GM20431 (cell line): ENCODE measurements at regions not wholly inside any gene's neighbourhood (a gene's known extent, or its start where the extent isn't known, plus 50 kb on each side); places are given as distances from the start of the nearest gene placed in this dataset.

Experiments
- in situ Hi-C: fragments of 300-500 bp; cut with MseI, MboI; formaldehyde crosslinking; loops from one replicate; pipeline ENCODE4 v1.15.0; 2020; ENCODE audit warnings: low sequenced_read_pairs; ENCODE audit not compliant: unreplicated experiment

GRCh38 chr3:70603103-70603502, 290.7 kb upstream of the MDFIC2 start:
- in situ Hi-C loops: no loop called here

GRCh38 chr3:70597312-70597711, 284.9 kb upstream of the MDFIC2 start:
- in situ Hi-C loops: no loop called here

- in situ Hi-C loops: no loop called here
Observed at GRCh38 chr3:70583682-70584081, 271.2 kb upstream of the MDFIC2 start.

GRCh38 chr3:70582803-70583202, 270.4 kb upstream of the MDFIC2 start:
- in situ Hi-C loops: no loop called here

- in situ Hi-C loops: no loop called here
Observed at GRCh38 chr3:70580021-70580420, 267.6 kb upstream of the MDFIC2 start.

- in situ Hi-C loops: no loop called here
Observed at GRCh38 chr3:70571696-70572095, 259.3 kb upstream of the MDFIC2 start.

GRCh38 chr3:70570584-70570983, 258.1 kb upstream of the MDFIC2 start:
- in situ Hi-C loops: no loop called here

- in situ Hi-C loops: no loop called here
Observed at GRCh38 chr3:70568626-70569025, 256.2 kb upstream of the MDFIC2 start.

- in situ Hi-C loops: no loop called here
Observed at GRCh38 chr3:70565861-70566260, 253.4 kb upstream of the MDFIC2 start.

GRCh38 chr3:70564552-70564951, 252.1 kb upstream of the MDFIC2 start:
- in situ Hi-C loops: no loop called here

GRCh38 chr3:70561796-70562195, 249.4 kb upstream of the MDFIC2 start:
- in situ Hi-C loops: no loop called here

GRCh38 chr3:70558956-70559355, 246.5 kb upstream of the MDFIC2 start:
- in situ Hi-C loops: no loop called here

- in situ Hi-C loops: no loop called here
Observed at GRCh38 chr3:70557976-70558375, 245.5 kb upstream of the MDFIC2 start.

GRCh38 chr3:70556056-70556455, 243.6 kb upstream of the MDFIC2 start:
- in situ Hi-C loops: no loop called here

- in situ Hi-C loops: no loop called here
Observed at GRCh38 chr3:70554170-70554569, 241.7 kb upstream of the MDFIC2 start.

GRCh38 chr3:70550723-70551319, 238.4 kb upstream of the MDFIC2 start:
- in situ Hi-C loops: no loop called here

- in situ Hi-C loops: loop anchor here (25.0 kb wide), 1 partner anchor 1091 kb away; no protein-coding TSS in a partner anchor
Observed at GRCh38 chr3:70546679-70547078, 234.2 kb upstream of the MDFIC2 start.

- in situ Hi-C loops: loop anchor here (25.0 kb wide), 1 partner anchor 1094 kb away; no protein-coding TSS in a partner anchor
Observed at GRCh38 chr3:70543493-70543892, 231.1 kb upstream of the MDFIC2 start.

GRCh38 chr3:70539908-70540307, 227.5 kb upstream of the MDFIC2 start:
- in situ Hi-C loops: loop anchor here (25.0 kb wide), 1 partner anchor 1097 kb away; no protein-coding TSS in a partner anchor

- in situ Hi-C loops: loop anchor here (25.0 kb wide), 1 partner anchor 1104 kb away; no protein-coding TSS in a partner anchor
Observed at GRCh38 chr3:70532806-70533205, 220.4 kb upstream of the MDFIC2 start.

- in situ Hi-C loops: loop anchor here (25.0 kb wide), 1 partner anchor 1105 kb away; no protein-coding TSS in a partner anchor
Observed at GRCh38 chr3:70531838-70532489, 219.5 kb upstream of the MDFIC2 start.
